GM12873 (cell line): ENCODE measurements at regions not wholly inside any gene's neighbourhood (a gene's known extent, or its start where the extent isn't known, plus 50 kb on each side); places are given as distances from the start of the nearest gene placed in this dataset.

ENCODE experiments used
- TF ChIP-seq, protein P1 (sequence below): IDR thresholded peaks from 2 replicates; pipeline ENCODE4 v1.5.1; 2012; ENCODE audit warnings: low read depth, mild to moderate bottlenecking, moderate library complexity, low read length, control low read depth; ENCODE audit not compliant: insufficient read depth; ENCODE audit errors: missing control alignments

DNA sequence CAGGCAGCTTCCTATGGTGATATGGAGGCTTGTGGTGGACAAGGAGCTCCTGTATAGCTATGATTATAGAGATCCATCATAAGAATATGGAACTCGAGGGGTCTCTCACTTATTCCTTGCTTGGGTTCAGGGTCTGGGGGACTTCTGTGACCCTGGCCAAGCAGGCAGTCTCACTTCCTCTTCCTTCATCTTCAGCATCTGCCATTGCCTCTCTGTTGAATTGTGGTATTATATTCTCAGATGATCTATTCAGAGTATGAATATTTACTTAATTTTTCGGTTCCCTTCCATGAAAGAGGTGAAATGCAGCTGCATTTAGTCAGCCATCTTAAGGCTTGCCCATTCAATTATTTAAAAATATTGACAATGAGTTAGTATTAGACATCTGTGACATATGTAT, 292.9 kb downstream of the SPIN4 start:
- TF ChIP-seq, protein P1, sequence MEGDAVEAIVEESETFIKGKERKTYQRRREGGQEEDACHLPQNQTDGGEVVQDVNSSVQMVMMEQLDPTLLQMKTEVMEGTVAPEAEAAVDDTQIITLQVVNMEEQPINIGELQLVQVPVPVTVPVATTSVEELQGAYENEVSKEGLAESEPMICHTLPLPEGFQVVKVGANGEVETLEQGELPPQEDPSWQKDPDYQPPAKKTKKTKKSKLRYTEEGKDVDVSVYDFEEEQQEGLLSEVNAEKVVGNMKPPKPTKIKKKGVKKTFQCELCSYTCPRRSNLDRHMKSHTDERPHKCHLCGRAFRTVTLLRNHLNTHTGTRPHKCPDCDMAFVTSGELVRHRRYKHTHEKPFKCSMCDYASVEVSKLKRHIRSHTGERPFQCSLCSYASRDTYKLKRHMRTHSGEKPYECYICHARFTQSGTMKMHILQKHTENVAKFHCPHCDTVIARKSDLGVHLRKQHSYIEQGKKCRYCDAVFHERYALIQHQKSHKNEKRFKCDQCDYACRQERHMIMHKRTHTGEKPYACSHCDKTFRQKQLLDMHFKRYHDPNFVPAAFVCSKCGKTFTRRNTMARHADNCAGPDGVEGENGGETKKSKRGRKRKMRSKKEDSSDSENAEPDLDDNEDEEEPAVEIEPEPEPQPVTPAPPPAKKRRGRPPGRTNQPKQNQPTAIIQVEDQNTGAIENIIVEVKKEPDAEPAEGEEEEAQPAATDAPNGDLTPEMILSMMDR: no peak

DNA sequence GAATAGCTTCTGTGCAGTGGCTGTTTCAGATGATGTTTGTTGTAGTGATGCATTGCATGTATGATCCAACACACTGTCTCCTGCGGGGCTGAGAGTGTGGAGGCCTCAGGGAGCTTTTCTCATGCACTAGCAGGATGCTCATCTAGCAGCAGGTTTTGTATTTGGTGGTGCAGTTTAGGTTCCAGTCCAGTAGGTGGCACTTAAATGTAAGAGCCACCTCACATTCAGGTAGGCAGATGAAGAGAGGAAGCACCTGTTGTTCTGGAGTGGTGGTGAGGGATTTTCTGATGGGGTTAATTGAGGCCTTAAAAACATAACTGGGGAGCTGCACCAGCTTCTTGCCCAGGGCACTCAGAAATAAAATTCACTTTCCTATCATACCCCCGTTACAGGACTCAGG, 300.9 kb downstream of the SPIN4 start:
- TF ChIP-seq, protein P1: peak; percentile 62

DNA sequence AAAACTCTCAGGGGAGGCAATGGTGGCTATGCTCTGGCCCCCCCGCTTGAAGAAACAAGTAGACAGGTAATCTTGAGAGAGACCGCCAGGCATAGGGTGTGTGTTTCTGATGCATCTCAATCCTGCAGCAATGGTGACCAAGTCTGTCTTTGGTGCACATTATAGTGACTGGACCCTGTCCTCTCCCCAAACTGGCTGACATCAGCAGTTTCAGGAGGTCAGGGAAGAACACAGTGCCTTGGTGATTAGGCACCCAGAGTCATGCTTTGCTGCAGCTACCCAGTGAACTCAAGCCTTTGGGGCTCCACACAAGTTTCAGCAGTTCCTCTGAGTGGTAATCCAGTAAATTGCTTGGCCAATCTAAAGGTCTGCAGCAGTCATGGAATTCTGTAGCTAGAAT, 318.3 kb downstream of the SPIN4 start:
- TF ChIP-seq, protein P1: no peak

DNA sequence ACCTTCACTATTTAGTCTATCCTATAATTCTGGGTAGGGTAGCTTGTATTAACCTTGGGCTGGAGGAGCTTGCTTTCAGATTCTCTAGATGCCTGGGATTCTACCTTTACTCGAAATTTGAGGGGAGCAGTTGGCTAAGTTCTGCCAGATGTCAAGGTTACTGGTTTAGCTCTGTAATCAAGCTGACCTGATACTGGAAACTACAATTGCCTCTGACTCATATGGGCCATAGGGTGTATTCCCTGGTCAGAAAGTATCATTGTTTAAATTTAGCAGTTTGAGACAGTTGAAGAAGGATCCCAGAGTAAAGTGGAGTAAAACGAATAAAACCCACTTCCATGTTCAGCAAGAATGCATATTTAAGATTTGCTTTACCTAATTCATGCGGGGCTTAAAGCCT, 337.6 kb downstream of the SPIN4 start:
- TF ChIP-seq, protein P1: no peak

DNA sequence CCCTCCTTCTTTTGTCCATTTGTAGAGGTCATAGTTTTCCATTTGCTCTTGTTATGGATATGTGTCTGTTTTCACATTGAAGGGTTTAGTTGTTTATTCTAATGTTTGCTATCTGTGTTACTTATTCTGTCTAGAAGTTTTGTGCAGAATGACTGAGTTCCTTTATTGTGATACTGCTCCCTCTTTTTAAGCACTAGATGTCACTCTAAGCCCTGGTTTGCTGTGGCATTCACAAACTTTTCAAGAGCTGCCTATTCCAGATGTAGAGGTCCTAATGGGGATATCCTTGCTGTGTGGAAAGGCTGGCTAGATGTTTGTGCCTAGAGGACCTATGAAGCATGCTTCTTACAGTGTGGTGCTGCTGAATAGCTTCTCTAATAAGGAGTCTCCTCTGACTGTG, 338.6 kb downstream of the SPIN4 start:
- TF ChIP-seq, protein P1: no peak
